Fibroblast of villous mesenchyme (primary cell): ENCODE measurements at regions not wholly inside any gene's neighbourhood (a gene's known extent, or its start where the extent isn't known, plus 50 kb on each side); places are given as distances from the start of the nearest gene placed in this dataset.

Source experiments
- DNase-seq: peaks from one replicate; pipeline ENCODE4 v3.0.0-alpha.2; 2010; ENCODE audit warnings: low read depth
- H3K4me3 ChIP-seq: 2 replicates; pipeline ENCODE4 v1.5.1; 2011; ENCODE audit warnings: low read depth, mild to moderate bottlenecking, low read length
- TF ChIP-seq, protein P1 (sequence below): IDR thresholded peaks from 2 replicates; pipeline ENCODE4 v1.5.1; 2012; ENCODE audit warnings: low read depth, mild to moderate bottlenecking, low read length; ENCODE audit not compliant: insufficient read depth

- H3K4me3 ChIP-seq: no peak overlapping the region
- DNase-seq: no peak
- TF ChIP-seq, protein P1, sequence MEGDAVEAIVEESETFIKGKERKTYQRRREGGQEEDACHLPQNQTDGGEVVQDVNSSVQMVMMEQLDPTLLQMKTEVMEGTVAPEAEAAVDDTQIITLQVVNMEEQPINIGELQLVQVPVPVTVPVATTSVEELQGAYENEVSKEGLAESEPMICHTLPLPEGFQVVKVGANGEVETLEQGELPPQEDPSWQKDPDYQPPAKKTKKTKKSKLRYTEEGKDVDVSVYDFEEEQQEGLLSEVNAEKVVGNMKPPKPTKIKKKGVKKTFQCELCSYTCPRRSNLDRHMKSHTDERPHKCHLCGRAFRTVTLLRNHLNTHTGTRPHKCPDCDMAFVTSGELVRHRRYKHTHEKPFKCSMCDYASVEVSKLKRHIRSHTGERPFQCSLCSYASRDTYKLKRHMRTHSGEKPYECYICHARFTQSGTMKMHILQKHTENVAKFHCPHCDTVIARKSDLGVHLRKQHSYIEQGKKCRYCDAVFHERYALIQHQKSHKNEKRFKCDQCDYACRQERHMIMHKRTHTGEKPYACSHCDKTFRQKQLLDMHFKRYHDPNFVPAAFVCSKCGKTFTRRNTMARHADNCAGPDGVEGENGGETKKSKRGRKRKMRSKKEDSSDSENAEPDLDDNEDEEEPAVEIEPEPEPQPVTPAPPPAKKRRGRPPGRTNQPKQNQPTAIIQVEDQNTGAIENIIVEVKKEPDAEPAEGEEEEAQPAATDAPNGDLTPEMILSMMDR: no peak
Measured at GRCh38 chr13:31503626-31504025, 235.7 kb upstream of the RXFP2 start.

DNA sequence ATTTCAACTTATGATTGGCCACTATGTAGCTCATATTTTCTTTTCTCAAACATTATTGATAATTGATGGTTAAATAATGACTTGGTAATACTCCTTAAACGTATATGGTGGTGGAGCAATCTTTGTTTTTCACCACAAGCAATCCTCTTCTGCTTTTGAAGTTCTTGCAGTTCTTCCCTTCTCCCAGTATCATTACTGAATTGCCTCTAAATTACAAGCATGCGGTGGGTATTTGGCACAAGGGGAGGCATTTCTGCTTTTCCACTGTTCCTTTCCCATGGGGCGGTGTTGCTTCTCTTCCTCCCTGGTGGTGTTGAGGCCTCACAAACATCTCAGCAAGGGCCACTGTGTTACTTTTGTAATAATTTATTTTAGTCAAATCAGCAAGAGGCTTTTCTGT, 234.4 kb upstream of the RXFP2 start:
- DNase-seq: no peak
- H3K4me3 ChIP-seq: no peak overlapping the region
- TF ChIP-seq, protein P1: no peak

DNA sequence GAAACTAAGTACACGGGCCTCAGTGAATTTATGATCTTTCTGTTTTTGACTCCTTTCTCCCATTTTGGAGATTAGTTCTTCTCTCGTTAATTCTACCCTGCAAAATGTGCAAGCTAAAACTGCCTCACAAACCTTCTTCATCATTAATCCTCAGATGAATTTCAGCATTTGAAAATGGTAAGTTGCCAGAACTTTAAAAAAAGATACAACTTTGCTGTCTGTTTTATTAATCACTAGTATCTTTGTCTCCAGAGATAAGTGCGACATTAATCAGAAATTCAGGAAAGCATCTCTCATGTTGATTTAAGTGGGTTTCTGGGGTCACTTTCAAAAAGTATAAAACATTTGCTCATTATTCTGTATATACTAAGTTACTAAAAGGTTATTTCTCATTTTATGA, 227.0 kb upstream of the RXFP2 start:
- DNase-seq: no peak
- TF ChIP-seq, protein P1: no peak
- H3K4me3 ChIP-seq: no peak overlapping the region

- TF ChIP-seq, protein P1: no peak
- H3K4me3 ChIP-seq: no peak overlapping the region
- DNase-seq: no peak
Measured at GRCh38 chr13:31514932-31515331, 224.4 kb upstream of the RXFP2 start.

- DNase-seq: no peak
- TF ChIP-seq, protein P1: no peak
- no peak overlapping the region for H3K4me3 ChIP-seq
Measured at GRCh38 chr13:31515427-31515826, 223.9 kb upstream of the RXFP2 start.

DNA sequence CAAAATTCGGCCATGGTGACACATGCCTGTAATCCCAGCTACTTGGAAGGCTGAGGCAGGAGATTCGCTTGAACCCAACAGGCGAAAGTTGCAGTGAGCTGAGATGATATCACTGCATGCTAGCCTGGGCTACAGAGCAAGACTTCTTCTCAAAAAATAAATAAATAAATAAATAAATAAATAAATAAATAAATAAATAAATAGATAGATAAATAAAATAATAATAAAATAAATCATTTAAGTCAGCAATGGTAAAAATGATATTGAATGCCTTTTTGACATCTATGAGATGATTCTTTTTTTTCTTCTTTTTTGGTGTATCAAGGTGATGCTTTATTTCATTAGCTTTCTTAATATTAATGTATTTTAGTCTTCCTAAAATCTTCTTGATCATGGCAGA, 221.7 kb upstream of the RXFP2 start:
- TF ChIP-seq, protein P1: no peak
- no peak overlapping the region for H3K4me3 ChIP-seq
- DNase-seq: no peak

DNA sequence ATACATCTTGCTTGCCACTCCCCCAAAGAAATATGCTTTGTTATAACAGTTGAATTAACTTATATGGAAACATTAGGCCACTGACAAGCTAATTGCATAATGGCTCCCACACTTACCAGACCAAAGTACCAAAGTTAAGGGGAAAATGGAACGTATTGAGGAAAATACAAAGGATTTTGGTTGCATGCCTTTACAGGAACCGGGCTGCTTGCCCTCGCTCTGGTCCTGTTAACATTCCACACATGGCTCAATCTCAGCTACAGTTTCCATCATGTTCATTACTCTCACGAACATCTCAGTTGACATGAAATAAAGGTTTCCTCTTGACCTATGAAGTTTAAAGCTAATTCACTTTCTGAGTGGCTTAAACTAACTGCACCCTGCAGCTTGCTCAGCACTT, 220.7 kb upstream of the RXFP2 start:
- H3K4me3 ChIP-seq: no peak overlapping the region
- no peak for DNase-seq
- TF ChIP-seq, protein P1: no peak
